Suppressor macrophage (primary cell): ENCODE measurements at regions not wholly inside any gene's neighbourhood (a gene's known extent, or its start where the extent isn't known, plus 50 kb on each side); places are given as distances from the start of the nearest gene placed in this dataset.
"Not testable (repeated sequence)": the region's sequence is repeated elsewhere in the genome, so short reads cannot be mapped to it uniquely, and the experiment has no call there.

Experiments used
- DNase-seq, 4 experiments: peaks; one replicate each; pipeline ENCODE4 v3.0.0-alpha.2; 2020 to 2022

GRCh38 chr6:62889240-62889639 is 322.0 kb upstream of the FKBP1C start:
- DNase-seq, result no peak

- peak in 3 of 4 experiments; percentile 10 to 40 (median 15) for DNase-seq
Observed at GRCh38 chr6:62891065-62891647, 320.1 kb upstream of the FKBP1C start.

GRCh38 chr6:62894114-62894513 is 317.2 kb upstream of the FKBP1C start:
- no peak for DNase-seq

GRCh38 chr6:62903266-62903665 is 308.0 kb upstream of the FKBP1C start:
- DNase-seq, result no peak

- no peak for DNase-seq
Observed at GRCh38 chr6:62904687-62905086, 306.6 kb upstream of the FKBP1C start.

- DNase-seq, result no peak
Observed at GRCh38 chr6:62914530-62914929, 296.7 kb upstream of the FKBP1C start.

GRCh38 chr6:62923728-62924127 is 287.5 kb upstream of the FKBP1C start:
- DNase-seq, result no peak

GRCh38 chr6:62940848-62941247 is 270.4 kb upstream of the FKBP1C start:
- DNase-seq, result no peak

GRCh38 chr6:62942000-62942399 is 269.3 kb upstream of the FKBP1C start:
- DNase-seq, result no peak

- DNase-seq, result no peak
Observed at GRCh38 chr6:62968834-62969233, 242.4 kb upstream of the FKBP1C start.

GRCh38 chr6:62971976-62972658 is 239.2 kb upstream of the FKBP1C start:
- no peak for DNase-seq

GRCh38 chr6:62974452-62974851 is 236.8 kb upstream of the FKBP1C start:
- no peak for DNase-seq

GRCh38 chr6:62976566-62976965 is 234.7 kb upstream of the FKBP1C start:
- DNase-seq, result no peak

- DNase-seq, result no peak
Observed at GRCh38 chr6:62978920-62979319, 232.3 kb upstream of the FKBP1C start.

GRCh38 chr6:62980093-62980492 is 231.2 kb upstream of the FKBP1C start:
- no peak for DNase-seq

GRCh38 chr6:62980724-62981123 is 230.5 kb upstream of the FKBP1C start:
- no peak for DNase-seq

GRCh38 chr6:62982951-62983350 is 228.3 kb upstream of the FKBP1C start:
- DNase-seq, result no peak

GRCh38 chr6:62991696-62992095 is 219.6 kb upstream of the FKBP1C start:
- not testable (repeated sequence) for DNase-seq

GRCh38 chr6:62993951-62994350 is 217.3 kb upstream of the FKBP1C start:
- no peak for DNase-seq

- DNase-seq, result no peak
Observed at GRCh38 chr6:62998022-62998421, 213.2 kb upstream of the FKBP1C start.

- DNase-seq, result not testable (repeated sequence)
Observed at GRCh38 chr6:62999242-62999641, 212.0 kb upstream of the FKBP1C start.

GRCh38 chr6:62999796-63000195 is 211.5 kb upstream of the FKBP1C start:
- no peak for DNase-seq

- DNase-seq, result not testable (repeated sequence)
Observed at GRCh38 chr6:63006018-63006417, 205.3 kb upstream of the FKBP1C start.

- not testable (repeated sequence) for DNase-seq
Observed at GRCh38 chr6:63010962-63011361, 200.3 kb upstream of the FKBP1C start.

- DNase-seq, result no peak
Observed at GRCh38 chr6:63014290-63014689, 197.0 kb upstream of the FKBP1C start.
